ENCODE measurements at regions not wholly inside any gene's neighbourhood (a gene's known extent, or its start where the extent isn't known, plus 50 kb on each side); places are given as distances from the start of the nearest gene placed in this dataset.
A peak's percentile ranks its signal among the peaks of the same experiment; 100 is the strongest.

GRCh38 chr6:139448051-139448649 lies 73.7 kb upstream of the CITED2 start (continued):
- TF ChIP-seq ZNF655 (CRISPR knock-in tag; IDR thresholded peaks at IDR 0.05) (no peak), HCFC1 (IDR thresholded peaks at IDR 0.05; ENCODE audit: low read depth, low read length) (no peak), ZNF511 (CRISPR knock-in tag; IDR thresholded peaks at IDR 0.05) (no peak), ZNF830 (CRISPR knock-in tag; IDR thresholded peaks at IDR 0.05) (no peak), ZNF316 (IDR thresholded peaks at IDR 0.05) (peak; percentile 86), KLF1 (tag; IDR thresholded peaks at IDR 0.05) (no peak), HBP1 (CRISPR knock-in tag; IDR thresholded peaks at IDR 0.05) (no peak), ZNF274 (IDR thresholded peaks at IDR 0.05; ENCODE audit: borderline replicate concordance, low read depth, low read length) (no peak), RHOXF2B (CRISPR knock-in tag; conservative IDR thresholded peaks at IDR 0.05) (no peak), MAFG (tag; conservative IDR thresholded peaks at IDR 0.05) (peak; percentile 72), POLR2B (IDR thresholded peaks at IDR 0.05; ENCODE audit: low read depth, partially characterized antibody) (no peak), ETS2 (tag; IDR thresholded peaks at IDR 0.05; ENCODE audit: borderline replicate concordance, poor library complexity, severe bottlenecking) (no peak), TAF9B (IDR thresholded peaks at IDR 0.05; ENCODE audit: partially characterized antibody) (peak; percentile 46), SIX5 (IDR thresholded peaks at IDR 0.05; ENCODE audit: borderline replicate concordance in 1 of 2, insufficient read depth in 1 of 2, low read depth in 1 of 2, low read length in 2 of 2) (no peak), NR2C2 (CRISPR knock-in tag; IDR thresholded peaks at IDR 0.05) (no peak), NR2C2 (tag; IDR thresholded peaks at IDR 0.05) (peak; percentile 42; the same call in 1 of the 2 replicates), CBFA2T2 (conservative IDR thresholded peaks at IDR 0.05) (peak; percentile 50), ZNF3 (CRISPR knock-in tag; IDR thresholded peaks at IDR 0.05) (no peak), MAFK (IDR thresholded peaks at IDR 0.05; ENCODE audit: low read length) (peak; percentile 63)
- TF ChIP-seq, protein P1, sequence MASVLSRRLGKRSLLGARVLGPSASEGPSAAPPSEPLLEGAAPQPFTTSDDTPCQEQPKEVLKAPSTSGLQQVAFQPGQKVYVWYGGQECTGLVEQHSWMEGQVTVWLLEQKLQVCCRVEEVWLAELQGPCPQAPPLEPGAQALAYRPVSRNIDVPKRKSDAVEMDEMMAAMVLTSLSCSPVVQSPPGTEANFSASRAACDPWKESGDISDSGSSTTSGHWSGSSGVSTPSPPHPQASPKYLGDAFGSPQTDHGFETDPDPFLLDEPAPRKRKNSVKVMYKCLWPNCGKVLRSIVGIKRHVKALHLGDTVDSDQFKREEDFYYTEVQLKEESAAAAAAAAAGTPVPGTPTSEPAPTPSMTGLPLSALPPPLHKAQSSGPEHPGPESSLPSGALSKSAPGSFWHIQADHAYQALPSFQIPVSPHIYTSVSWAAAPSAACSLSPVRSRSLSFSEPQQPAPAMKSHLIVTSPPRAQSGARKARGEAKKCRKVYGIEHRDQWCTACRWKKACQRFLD (CRISPR knock-in tag; IDR thresholded peaks at IDR 0.05) = peak; percentile 67; the same call in 1 of the 2 replicates
- TF ChIP-seq, protein P2, sequence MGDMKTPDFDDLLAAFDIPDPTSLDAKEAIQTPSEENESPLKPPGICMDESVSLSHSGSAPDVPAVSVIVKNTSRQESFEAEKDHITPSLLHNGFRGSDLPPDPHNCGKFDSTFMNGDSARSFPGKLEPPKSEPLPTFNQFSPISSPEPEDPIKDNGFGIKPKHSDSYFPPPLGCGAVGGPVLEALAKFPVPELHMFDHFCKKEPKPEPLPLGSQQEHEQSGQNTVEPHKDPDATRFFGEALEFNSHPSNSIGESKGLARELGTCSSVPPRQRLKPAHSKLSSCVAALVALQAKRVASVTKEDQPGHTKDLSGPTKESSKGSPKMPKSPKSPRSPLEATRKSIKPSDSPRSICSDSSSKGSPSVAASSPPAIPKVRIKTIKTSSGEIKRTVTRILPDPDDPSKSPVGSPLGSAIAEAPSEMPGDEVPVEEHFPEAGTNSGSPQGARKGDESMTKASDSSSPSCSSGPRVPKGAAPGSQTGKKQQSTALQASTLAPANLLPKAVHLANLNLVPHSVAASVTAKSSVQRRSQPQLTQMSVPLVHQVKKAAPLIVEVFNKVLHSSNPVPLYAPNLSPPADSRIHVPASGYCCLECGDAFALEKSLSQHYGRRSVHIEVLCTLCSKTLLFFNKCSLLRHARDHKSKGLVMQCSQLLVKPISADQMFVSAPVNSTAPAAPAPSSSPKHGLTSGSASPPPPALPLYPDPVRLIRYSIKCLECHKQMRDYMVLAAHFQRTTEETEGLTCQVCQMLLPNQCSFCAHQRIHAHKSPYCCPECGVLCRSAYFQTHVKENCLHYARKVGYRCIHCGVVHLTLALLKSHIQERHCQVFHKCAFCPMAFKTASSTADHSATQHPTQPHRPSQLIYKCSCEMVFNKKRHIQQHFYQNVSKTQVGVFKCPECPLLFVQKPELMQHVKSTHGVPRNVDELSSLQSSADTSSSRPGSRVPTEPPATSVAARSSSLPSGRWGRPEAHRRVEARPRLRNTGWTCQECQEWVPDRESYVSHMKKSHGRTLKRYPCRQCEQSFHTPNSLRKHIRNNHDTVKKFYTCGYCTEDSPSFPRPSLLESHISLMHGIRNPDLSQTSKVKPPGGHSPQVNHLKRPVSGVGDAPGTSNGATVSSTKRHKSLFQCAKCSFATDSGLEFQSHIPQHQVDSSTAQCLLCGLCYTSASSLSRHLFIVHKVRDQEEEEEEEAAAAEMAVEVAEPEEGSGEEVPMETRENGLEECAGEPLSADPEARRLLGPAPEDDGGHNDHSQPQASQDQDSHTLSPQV (IDR thresholded peaks at IDR 0.05) = peak; percentile 86

Data from K562 (cell line).